Hematopoietic multipotent progenitor cell treated with erythropoietin and hydrocortisone succinate and interleukin-3 and kit ligand, for 15 days (in vitro differentiated cells): ENCODE measurements at regions not wholly inside any gene's neighbourhood (a gene's known extent, or its start where the extent isn't known, plus 50 kb on each side); places are given as distances from the start of the nearest gene placed in this dataset.

Source experiments
- DNase-seq: peaks from one replicate; pipeline ENCODE4 v3.0.0-alpha.2; 2015; ENCODE audit warnings: low spot score

DNA sequence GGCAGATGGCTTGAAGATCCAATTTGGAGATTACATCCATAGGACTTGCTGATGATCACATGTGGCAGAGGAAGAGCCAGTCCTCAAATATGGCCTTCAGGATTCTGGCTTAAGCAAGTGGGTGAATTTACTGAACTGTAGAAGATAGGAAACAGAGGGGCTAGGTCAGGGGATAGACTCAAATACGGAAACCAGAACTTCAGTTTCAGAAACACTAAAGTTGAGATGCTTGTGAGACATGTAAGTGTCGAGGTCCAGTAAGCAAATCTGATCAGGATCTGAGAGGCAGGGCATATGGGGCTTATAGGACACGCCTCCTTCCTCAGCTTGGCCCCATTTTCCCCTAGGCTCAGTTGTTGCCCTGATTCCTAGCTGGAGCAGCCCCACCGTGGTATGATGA lies 107.7 kb downstream of the LBH start:
- no peak for DNase-seq

- no peak for DNase-seq
Observed at GRCh38 chr2:30341500-30342267, 105.4 kb upstream of the LCLAT1 start.

DNA sequence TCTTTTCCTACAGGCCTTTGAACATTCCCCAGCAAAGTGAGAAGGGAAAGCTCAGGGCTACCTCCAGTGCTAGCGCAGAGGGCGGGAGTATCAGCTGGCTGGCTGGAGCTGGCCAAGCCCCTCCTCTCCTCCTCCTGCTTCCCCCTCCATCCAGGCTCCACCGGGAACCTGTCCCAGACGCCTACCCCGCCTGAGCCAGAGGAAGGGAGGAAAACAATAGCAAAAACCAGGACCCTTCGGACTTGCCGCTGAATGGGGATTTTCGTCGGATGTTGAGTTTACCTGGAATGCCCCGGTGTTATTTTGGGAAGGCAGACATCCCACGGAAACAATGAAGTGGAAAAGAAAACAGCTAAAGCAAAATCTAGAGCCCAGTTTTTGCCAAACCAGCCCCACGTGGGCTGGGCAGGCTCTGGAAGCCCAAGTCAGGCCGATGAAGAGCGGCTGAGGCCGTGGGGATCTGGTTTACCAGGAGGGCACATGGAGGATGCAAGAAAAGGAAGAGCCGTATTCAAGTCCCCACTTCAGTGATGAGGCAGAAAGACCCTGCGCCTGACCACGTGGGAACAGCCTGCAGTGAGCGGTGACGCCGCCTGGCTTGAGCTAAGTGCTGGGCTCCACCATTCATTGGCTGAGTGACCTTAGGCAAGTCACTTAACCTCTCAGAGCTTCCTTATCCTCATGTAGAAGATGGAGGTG lies 100.4 kb upstream of the LCLAT1 start:
- no peak for DNase-seq

GRCh38 chr2:30348825-30349224 lies 98.2 kb upstream of the LCLAT1 start:
- DNase-seq = no peak

DNA sequence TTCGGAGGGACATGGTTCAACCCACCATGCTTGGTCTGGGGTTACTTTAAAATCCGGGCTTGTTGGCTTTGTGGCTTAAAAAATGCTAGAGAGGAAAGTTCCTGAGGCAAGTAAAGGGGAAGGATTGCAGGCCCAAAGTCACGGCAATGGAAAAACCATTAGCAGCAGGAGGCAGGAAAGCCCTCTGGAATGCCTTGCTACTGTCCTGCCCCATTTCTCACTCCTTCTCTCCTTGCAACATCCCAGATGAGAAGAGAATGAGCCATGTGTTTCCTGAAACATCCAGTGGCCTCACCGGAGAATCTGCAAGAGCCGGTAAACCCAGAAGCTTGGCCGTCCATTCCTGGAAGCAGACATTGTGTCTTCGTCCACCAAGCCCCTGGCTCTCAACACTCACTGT lies 97.4 kb upstream of the LCLAT1 start:
- no peak for DNase-seq

GRCh38 chr2:30351116-30351515 lies 95.9 kb upstream of the LCLAT1 start:
- no peak for DNase-seq

GRCh38 chr2:30351949-30352348 lies 95.1 kb upstream of the LCLAT1 start:
- no peak for DNase-seq

GRCh38 chr2:30354150-30354549 lies 92.9 kb upstream of the LCLAT1 start:
- DNase-seq = no peak

DNA sequence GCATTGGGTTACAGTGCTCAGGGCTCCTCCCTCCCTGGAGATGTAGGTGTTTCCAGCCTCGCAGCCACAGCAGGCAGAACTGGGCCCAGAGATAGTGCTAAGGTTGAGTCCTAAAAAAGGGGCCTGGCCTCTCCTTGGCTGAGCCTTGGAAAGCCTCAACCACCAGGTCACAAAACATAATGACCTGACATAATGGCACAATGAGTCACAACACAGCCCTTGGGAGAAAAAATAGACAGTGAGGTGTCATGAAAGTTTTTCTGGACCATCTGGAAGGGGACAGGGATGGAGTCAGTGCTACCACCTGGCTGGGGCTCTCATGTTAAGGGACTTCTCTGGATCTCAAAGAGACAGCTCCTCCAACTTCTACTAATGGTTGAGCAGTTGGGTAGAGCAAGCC lies 92.4 kb upstream of the LCLAT1 start:
- DNase-seq = no peak

- no peak for DNase-seq
Observed at GRCh38 chr2:30355306-30355705, 91.7 kb upstream of the LCLAT1 start.

- DNase-seq = no peak
Observed at GRCh38 chr2:30356071-30356470, 91.0 kb upstream of the LCLAT1 start.

DNA sequence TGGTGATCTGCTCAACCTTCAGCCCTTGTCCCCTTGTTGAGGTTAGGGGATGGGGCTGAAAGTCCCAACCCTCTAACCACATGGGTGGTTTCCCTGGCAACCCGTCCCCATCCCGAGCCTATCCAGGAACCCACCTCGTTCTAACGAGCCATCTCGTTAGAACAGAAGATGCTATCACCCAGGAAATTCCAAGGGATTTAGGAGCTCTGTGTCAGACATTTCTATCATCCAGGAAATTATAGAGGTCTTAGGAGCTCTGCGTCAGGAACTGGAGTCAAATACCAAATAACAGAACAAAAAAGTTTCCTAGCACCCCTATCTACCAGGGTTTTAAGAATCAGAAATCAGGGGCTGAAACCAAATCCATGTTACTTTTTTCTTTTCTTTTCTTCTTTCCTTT lies 90.3 kb upstream of the LCLAT1 start:
- no peak for DNase-seq

DNA sequence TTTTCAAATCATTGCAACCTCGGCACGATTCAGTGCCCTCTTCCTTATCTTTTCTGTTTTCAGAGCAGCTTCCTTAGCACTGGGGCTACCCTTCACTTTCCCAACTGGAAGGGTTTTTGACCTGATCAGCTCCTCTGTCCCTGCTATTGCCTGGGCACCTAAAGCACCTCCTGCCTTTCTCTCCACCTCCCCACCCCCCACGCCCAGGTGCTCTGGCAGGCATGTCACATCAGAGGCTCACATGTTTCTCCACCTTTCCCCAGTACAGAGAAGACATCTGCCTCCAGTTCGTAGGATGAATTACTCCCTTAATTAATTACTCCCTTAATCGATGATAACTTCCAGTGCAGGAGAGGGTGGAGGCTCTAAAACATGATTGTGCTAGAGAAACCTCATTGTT lies 88.7 kb upstream of the LCLAT1 start:
- no peak for DNase-seq

GRCh38 chr2:30358842-30359241 lies 88.2 kb upstream of the LCLAT1 start:
- no peak for DNase-seq

DNA sequence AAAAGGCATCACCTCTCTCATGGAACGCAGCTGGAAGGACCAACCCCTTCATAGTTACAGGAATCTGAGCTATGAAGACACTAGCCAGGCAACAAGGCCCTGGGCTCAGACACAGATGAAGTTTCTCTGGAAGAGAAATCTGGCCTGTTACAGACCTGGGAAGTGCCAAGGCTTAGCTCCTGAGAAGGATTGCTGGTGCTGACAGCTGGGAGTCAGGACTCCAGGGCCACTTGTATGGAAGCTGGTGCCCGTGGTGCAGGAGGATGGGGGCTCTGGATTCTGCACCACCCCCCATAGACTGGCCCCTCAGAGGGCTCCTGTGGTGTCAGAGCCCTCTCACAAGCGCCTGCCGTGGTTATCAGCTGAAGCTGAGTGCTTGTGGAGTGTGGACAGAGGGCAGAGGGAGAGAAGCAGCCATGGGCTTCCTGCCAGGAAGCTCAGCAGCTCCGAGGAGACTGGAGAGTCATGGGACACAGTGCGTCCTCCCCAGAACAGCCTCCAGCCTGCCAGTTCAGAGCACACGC lies 87.3 kb upstream of the LCLAT1 start:
- no peak for DNase-seq

- DNase-seq = no peak
Observed at GRCh38 chr2:30361751-30362394, 85.2 kb upstream of the LCLAT1 start.

- DNase-seq = no peak
Observed at GRCh38 chr2:30362468-30363081, 84.5 kb upstream of the LCLAT1 start.

- no peak for DNase-seq
Observed at GRCh38 chr2:30363406-30363805, 83.6 kb upstream of the LCLAT1 start.

DNA sequence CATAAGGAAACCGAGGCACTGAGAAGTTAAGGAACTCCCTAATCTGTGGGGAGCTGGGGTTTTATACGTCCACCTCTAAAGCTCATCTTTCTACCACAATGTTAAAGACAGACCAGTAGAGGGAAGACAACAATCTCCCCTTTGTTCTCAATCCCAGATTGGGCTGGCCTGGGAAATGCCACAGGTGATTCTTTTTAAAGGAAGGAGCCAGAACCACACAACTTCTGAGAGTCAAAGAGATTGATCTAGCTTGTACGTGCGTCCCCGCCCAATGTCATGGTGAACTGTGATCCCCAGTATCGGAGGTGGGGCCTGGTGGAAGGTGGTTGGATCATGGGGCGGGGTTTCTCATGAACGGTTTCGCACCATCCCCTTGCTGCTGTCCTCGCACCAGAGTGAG lies 81.8 kb upstream of the LCLAT1 start:
- DNase-seq = no peak

GRCh38 chr2:30366199-30366691 lies 80.8 kb upstream of the LCLAT1 start:
- no peak for DNase-seq

DNA sequence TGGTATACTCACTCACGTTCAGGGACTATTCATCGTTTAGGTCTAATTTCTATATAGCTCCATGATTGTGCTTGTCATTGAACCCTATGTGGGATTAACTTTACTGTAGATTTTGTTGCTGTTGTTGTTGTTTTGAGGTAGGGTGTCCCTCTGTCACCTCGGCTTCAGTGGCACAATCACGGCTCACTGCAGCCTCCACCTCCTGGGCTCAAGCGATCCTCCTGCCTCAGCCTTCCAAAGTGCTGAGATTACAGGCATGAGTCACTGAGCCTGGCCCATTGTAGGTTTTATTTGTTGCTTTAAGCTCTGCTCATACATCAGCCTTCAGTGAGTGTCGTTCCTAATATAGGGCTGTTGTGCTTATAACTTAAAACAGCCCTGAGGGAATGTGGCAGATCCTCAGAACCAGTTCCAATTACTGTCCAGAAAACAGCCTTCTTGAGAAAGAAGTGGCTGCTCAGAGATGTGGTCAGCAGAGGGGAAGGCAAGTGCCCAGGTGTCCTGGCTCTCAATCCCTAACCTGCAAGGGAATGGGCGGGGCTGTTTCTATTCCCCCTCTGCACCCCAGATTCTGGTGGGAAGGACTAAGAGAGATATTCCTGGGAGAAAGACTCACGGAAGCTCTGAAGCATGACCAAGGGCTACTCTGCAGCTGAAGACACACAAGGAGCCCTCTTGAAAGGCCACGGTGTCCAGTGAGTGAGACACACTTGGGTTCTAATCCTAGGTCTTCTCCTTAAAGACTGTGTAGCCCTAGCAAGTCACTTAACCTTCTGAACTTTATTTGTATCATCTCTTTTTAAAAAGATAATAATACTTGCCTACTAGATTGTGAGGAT lies 79.6 kb upstream of the LCLAT1 start:
- DNase-seq = no peak

GRCh38 chr2:30368258-30368657 lies 78.8 kb upstream of the LCLAT1 start:
- no peak for DNase-seq
